ENCODE measurements at regions not wholly inside any gene's neighbourhood (a gene's known extent, or its start where the extent isn't known, plus 50 kb on each side); places are given as distances from the start of the nearest gene placed in this dataset.

DNA sequence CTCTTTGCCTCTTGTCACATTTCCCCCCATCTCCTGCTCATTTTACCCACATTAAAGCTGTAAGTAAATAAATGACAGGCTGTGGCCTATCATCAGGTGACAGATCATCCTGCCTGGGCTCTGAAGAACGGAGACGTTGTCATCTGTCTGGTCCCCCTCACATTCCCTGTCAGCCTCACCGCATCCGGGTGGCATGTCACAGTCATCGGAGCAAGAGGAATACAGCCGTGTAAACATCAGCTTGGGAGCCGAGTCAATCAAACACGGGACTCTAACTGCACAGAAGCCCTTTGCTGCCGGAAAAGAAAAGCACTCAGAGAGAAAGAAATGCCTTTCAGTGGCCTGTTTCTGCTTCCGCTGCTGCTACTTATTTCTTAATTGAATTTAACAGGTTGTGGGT, 371.9 kb upstream of the ID4 start:
- TF ChIP-seq CTCF (conservative IDR thresholded peaks at IDR 0.05) (no peak), EZH2 (IDR thresholded peaks at IDR 0.05; ENCODE audit: low read depth) (no peak)

Measured in PC-9 (cell line).